ENCODE measurements at regions not wholly inside any gene's neighbourhood (a gene's known extent, or its start where the extent isn't known, plus 50 kb on each side); places are given as distances from the start of the nearest gene placed in this dataset.
"Not testable (repeated sequence)": the region's sequence is repeated elsewhere in the genome, so short reads cannot be mapped to it uniquely, and the experiment has no call there.

DNA sequence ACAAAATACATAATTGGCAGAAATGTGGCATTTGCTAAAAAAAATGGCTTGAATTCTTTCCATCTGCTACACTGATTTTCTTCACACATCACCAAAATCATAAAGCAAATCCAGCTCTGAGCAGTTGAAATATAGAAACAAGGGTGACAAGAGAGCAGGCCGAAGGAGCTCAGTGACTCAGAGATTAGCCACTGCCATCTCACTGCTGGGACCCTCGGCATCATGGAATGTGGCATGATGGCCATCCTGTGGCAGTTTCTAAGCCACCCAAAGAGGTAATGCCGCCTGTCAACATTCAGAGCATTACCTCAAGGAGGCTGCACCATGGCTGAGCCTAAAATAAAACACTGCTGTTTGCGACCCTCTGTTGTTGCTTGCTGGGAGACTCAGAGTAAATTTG lies 80.5 kb upstream of the OSBPL11 start:
- no peaks in the 10 kb centered on the region for H3K4me1 ChIP-seq
- no peak overlapping the region for H3K27ac ChIP-seq
- H3K4me3 ChIP-seq: no peak overlapping the region
- no peaks in the 10 kb centered on the region for H4K20me1 ChIP-seq
- TF ChIP-seq Cebpa-rat (IDR thresholded peaks at IDR 0.05): no peak
- H3K27me3 ChIP-seq: no peaks in the 10 kb centered on the region
- H3K9ac ChIP-seq: no peak overlapping the region
- H3K36me3 ChIP-seq: no peaks in the 10 kb centered on the region
- peaks cover 11% of the 10 kb centered on the region; the same call in 1 of the 2 replicates for H3K9me3 ChIP-seq
- H3K4me2 ChIP-seq: no peak overlapping the region

DNA sequence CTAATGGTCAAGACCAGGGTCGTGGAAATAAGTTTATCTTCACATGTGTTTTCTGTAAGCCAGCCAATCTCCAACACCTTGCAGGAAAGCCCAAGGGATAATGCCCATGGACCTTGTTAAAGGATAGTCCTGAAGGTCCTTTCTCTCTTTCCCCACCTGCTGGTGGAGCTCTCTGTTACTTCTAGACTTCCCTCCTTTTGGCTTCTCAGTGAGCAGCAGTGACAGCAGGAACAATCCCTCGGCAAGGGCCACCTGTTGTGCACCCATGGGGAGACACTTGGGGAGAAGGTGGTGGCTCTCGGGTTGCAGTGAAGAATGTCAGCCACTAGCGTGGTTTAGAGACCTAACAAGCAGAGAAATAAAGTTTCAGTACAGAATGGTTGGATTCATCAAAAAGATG lies 84.0 kb upstream of the OSBPL11 start:
- H3K27me3 ChIP-seq: no peaks in the 10 kb centered on the region
- H3K4me1 ChIP-seq: no peaks in the 10 kb centered on the region
- TF ChIP-seq Cebpa-rat (IDR thresholded peaks at IDR 0.05): no peak
- no peaks in the 10 kb centered on the region for H3K36me3 ChIP-seq
- H3K4me3 ChIP-seq: no peak overlapping the region
- H4K20me1 ChIP-seq: no peaks in the 10 kb centered on the region
- H3K9me3 ChIP-seq: no peaks in the 10 kb centered on the region
- H3K4me2 ChIP-seq: no peak overlapping the region
- no peak overlapping the region for H3K9ac ChIP-seq
- no peak overlapping the region for H3K27ac ChIP-seq

DNA sequence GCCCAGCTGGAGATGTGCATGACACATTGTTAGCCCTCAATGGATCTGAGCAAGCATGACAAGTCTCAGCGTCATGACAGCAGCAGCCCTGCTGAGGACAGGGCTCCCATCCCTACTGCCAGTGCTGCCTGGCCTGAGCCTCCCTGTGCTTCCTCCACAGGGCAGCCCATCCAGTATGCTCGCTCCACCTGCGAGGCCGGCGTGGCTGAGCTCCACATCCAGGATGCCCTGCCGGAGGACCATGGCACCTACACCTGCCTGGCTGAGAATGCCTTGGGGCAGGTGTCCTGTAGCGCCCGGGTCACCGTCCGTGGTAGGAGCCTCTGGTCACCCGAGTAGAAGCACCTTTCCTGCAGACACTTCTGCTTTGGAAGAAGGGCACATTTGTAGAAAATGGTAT lies 85.8 kb upstream of the OSBPL11 start:
- Histone ChIP-seq H3K9me3 (no peaks in the 10 kb centered on the region), H3K27me3 (no peaks in the 10 kb centered on the region), H3K9ac (no peak overlapping the region), H3K4me3 (no peak overlapping the region), H3K36me3 (no peaks in the 10 kb centered on the region), H3K27ac (no peak overlapping the region), H3K4me1 (no peaks in the 10 kb centered on the region), H4K20me1 (no peaks in the 10 kb centered on the region), H3K4me2 (no peak overlapping the region)
- no peak for TF ChIP-seq Cebpa-rat (IDR thresholded peaks at IDR 0.05)

DNA sequence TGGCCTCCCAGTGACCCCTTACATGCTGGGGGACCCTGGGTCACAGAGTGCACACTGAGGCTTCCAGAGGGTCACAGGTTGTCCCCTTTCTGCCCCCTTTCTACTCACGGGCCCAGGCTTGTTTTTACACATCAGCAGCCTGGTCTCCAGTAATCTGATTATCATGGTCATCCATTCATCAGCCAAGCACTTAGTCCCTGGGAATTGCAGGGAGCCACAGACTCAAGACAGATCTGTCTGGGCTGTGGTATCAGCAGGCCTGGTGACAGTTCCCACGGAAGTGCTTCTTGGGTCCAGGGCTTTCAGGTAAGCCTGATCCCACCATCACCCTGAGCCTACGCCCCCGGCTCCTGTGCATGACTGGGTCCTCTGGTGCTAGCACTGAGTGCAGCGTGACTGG lies 86.6 kb upstream of the OSBPL11 start:
- H4K20me1 ChIP-seq, H3K4me2 ChIP-seq, H3K4me3 ChIP-seq, H3K27ac ChIP-seq, H3K4me1 ChIP-seq, H3K9me3 ChIP-seq, H3K27me3 ChIP-seq, H3K36me3 ChIP-seq, H3K9ac ChIP-seq: not testable (repeated sequence)

DNA sequence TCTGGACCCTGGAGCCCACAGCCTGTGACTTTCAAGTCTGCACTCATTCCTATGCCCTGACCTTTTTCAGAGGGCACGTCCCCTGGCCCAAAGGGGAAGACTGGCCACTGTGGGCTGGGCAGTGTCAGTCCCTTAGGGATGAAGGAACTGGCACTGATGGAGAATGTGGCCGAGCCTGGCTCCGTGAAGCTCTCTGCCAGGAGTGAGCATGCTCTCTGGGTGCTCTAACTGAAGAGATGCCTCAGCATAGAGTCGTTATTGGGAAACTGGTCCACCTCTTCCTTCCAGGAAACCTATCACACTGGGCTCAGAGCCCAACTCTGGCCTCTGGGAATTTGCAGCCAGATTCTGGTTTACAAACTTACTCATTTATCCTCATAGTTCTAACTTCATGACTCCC lies 87.3 kb upstream of the OSBPL11 start:
- not testable (repeated sequence) for H3K9me3 ChIP-seq, H3K4me2 ChIP-seq, H3K27me3 ChIP-seq, H3K9ac ChIP-seq, H3K4me3 ChIP-seq, H3K27ac ChIP-seq, H3K36me3 ChIP-seq, H3K4me1 ChIP-seq, H4K20me1 ChIP-seq

DNA sequence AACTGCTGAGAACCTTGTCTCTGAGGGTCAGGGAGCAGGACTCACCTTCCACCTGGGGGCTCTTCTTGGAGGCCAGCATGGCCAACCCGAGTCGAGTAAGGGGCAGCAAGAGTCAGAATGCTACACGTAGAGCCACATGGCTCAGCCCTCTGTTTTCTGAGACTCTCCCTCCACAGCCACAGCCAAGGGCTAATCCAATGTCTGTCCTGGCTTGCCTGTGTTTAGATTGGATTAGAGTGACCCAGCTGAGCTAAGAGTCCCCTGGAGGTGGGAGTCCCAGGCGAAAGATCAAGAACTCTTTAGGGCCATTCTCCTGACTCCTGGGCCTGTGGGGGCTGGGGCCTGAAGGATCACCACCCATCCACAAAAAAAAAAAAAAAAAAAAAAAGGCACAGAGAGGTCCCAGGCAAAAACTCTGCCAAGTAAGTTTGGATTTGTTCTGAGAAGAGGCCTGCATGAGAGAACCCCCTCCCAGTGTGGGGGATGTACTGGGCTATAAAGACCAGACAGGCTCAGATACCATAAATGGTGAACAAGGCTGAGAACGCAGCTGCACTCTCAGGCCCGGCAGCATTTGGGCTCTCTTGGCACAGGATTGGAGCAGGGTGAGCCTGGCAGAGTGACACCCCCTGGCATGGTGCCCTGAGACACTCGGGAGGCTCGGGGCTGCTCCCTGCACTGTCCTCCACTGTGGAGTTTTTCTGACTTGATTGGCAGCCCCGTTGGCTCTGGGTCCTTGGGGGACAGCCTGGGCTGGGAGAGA lies 88.0 kb upstream of the OSBPL11 start:
- Histone ChIP-seq H3K9me3 (no peaks in the 10 kb centered on the region), H4K20me1 (no peaks in the 10 kb centered on the region), H3K36me3 (no peaks in the 10 kb centered on the region), H3K9ac (no peak overlapping the region), H3K4me2 (no peak overlapping the region), H3K27ac (no peak overlapping the region), H3K27me3 (no peaks in the 10 kb centered on the region), H3K4me3 (no peak overlapping the region), H3K4me1 (no peaks in the 10 kb centered on the region)
- no peak for TF ChIP-seq Cebpa-rat (IDR thresholded peaks at IDR 0.05)

DNA sequence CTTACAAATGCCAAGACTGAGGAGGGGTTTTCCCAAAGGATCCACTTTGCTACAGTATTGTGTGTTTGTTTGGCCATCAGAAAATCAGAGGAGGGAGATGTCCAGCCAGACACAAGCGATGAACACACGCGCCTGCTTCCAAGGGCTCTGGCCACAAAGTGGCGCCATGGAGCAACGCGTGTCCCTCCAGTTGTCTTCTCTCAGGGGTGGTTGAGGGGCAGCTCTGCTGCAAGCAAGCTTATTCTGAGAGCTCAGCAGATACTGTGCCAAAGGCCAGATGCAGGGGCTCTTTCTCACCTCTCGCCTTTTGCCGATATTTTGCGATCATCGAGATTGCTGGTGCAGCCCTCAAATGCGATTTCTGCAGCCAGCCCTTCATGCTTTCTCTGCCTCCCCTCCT lies 88.9 kb upstream of the OSBPL11 start:
- H3K9me3 ChIP-seq: no peaks in the 10 kb centered on the region
- TF ChIP-seq Cebpa-rat (IDR thresholded peaks at IDR 0.05): no peak
- H3K27me3 ChIP-seq: no peaks in the 10 kb centered on the region
- H3K27ac ChIP-seq: no peak overlapping the region
- no peak overlapping the region for H3K4me2 ChIP-seq
- H3K36me3 ChIP-seq: no peaks in the 10 kb centered on the region
- H3K9ac ChIP-seq: no peak overlapping the region
- no peaks in the 10 kb centered on the region for H4K20me1 ChIP-seq
- no peaks in the 10 kb centered on the region for H3K4me1 ChIP-seq
- no peak overlapping the region for H3K4me3 ChIP-seq

DNA sequence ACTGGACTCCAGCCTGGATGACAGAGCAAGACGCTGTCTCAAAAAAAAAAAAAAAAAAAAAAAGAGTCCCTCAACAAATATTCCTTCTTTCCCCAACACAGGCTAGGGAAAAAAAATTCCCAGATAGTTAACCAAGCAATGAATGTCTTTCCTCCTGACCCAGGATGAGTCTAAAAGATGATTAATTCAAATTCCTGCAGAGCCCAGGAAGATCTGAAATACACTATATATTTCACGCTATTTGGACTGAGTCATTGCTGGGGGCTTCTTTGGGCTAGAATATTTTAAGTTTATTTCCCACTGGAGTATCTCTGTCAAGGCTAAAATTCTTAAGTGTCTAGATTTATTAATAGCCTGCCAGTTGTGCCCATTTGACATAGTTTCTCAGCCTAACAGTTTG lies 90.4 kb upstream of the OSBPL11 start:
- H4K20me1 ChIP-seq, H3K9ac ChIP-seq, H3K4me3 ChIP-seq, H3K27ac ChIP-seq, H3K4me1 ChIP-seq, H3K4me2 ChIP-seq, H3K36me3 ChIP-seq, H3K27me3 ChIP-seq, H3K9me3 ChIP-seq: not testable (repeated sequence)

DNA sequence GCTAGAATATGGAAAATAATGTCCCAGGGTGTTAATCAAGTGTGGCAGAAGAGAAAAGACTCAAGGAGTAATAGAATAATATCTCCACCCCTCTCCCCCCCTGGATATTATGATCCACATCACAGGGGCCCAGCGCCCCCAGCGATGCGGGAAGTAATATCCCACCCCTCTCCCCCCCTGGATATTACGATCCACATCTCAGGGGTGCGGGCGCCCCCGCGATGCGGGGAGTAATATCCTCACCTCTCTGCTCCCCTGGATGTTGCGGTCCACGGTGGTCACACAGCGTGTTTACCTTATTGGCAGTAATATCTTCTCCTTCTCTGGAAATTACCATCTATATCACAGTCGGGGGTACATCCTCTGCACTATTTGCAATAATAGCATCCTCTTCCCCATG lies 97.1 kb upstream of the OSBPL11 start:
- Histone ChIP-seq H4K20me1 (no peaks in the 10 kb centered on the region), H3K4me2 (no peak overlapping the region), H3K27me3 (no peaks in the 10 kb centered on the region), H3K4me3 (no peak overlapping the region), H3K4me1 (no peaks in the 10 kb centered on the region), H3K27ac (no peak overlapping the region), H3K36me3 (no peaks in the 10 kb centered on the region), H3K9ac (no peak overlapping the region), H3K9me3 (no peaks in the 10 kb centered on the region)
- TF ChIP-seq Cebpa-rat (IDR thresholded peaks at IDR 0.05): no peak

DNA sequence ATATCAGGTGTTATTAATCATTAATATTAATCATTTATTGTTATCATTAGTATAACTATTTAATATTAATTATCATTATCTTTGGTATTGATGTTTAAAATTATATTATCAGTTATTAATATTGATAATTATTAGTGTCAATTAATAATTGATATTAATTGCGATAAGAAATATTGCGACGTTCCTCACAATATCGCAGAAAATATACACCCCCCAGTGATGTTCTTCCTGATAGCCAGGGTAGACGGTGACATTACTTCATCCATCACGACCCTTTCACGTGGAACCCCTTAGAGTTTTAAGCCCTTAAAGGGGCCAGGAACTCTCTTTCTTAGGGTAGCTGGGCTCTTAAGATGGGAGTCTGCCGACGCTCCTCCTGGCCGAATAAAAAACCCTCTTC lies 98.6 kb upstream of the OSBPL11 start:
- no peak for TF ChIP-seq Cebpa-rat (IDR thresholded peaks at IDR 0.05)
- no peaks in the 10 kb centered on the region for H4K20me1 ChIP-seq
- H3K27ac ChIP-seq: no peak overlapping the region
- no peak overlapping the region for H3K4me2 ChIP-seq
- no peaks in the 10 kb centered on the region for H3K4me1 ChIP-seq
- no peaks in the 10 kb centered on the region for H3K9me3 ChIP-seq
- no peaks in the 10 kb centered on the region for H3K36me3 ChIP-seq
- H3K27me3 ChIP-seq: no peaks in the 10 kb centered on the region
- H3K4me3 ChIP-seq: no peak overlapping the region
- no peak overlapping the region for H3K9ac ChIP-seq

DNA sequence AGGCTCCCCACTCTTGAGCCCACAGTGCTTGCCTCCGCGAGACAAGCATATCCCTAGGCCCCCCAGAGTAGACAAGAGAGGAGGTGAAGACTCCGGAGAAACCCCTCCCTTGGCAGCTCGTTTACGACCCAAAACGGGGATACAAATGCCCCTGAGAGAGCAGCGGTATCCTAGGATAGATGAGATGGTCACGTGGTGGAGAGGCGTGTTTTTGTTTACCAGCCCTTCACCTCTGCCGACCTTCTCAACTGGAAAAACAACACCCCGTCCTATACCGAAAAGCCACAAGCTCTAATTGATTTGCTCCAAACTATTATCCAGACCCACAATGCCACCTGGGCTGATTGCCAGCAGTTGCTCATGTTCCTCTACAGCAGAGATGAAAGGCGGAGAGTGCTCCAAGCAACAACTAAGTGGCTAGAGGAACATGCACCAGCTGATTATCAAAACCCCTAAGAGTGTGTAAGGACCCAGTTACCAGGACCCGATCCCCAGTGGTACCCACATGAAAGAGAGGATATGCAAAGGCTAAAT lies 99.5 kb upstream of the OSBPL11 start:
- Histone ChIP-seq H3K27me3 (no peaks in the 10 kb centered on the region), H3K9me3 (no peaks in the 10 kb centered on the region), H3K4me2 (no peak overlapping the region), H4K20me1 (no peaks in the 10 kb centered on the region), H3K4me3 (no peak overlapping the region), H3K9ac (no peak overlapping the region), H3K4me1 (no peaks in the 10 kb centered on the region), H3K36me3 (no peaks in the 10 kb centered on the region), H3K27ac (no peak overlapping the region)
- no peak for TF ChIP-seq Cebpa-rat (IDR thresholded peaks at IDR 0.05)
